ENCODE measurements at regions not wholly inside any gene's neighbourhood (a gene's known extent, or its start where the extent isn't known, plus 50 kb on each side); places are given as distances from the start of the nearest gene placed in this dataset.

- Histone ChIP-seq H3K27ac (no peak overlapping the region), H3K4me3 (no peak overlapping the region), H3K36me3 (no peaks in the 10 kb centered on the region), H3K4me1 (ENCODE audit: insufficient read depth) (no peaks in the 10 kb centered on the region), H3K27me3 (no peaks in the 10 kb centered on the region), H3K9me3 (no peaks in the 10 kb centered on the region)
- WGBS, 3 donors: 21 to 27% (median 24%) methylated on average over 8 of the region's 8 CpGs
- no peak for DNase-seq
- intact Hi-C loops (cut with DNase I): no loop called here
- TF ChIP-seq CTCF (IDR thresholded peaks at IDR 0.05) (no peak), POLR2A (IDR thresholded peaks at IDR 0.05) (no peak), EP300 (IDR thresholded peaks at IDR 0.05) (no peak)
Measured at GRCh38 chr14:30450631-30451545, 108.1 kb upstream of the G2E3 start.

GRCh38 chr14:30456296-30456695 is 102.7 kb upstream of the G2E3 start:
- H3K27me3 ChIP-seq: no peaks in the 10 kb centered on the region
- H3K27ac ChIP-seq: no peak overlapping the region
- H3K4me3 ChIP-seq: no peak overlapping the region
- 85% methylated on average over 2 of the region's 2 CpGs for whole genome bisulfite sequencing, 3 donors
- intact Hi-C loops (cut with DNase I): no loop called here
- H3K4me1 ChIP-seq (ENCODE audit: insufficient read depth): no peaks in the 10 kb centered on the region
- no peak for DNase-seq
- H3K9me3 ChIP-seq: no peaks in the 10 kb centered on the region
- TF ChIP-seq EP300 (IDR thresholded peaks at IDR 0.05): no peak
- no peak for TF ChIP-seq POLR2A (IDR thresholded peaks at IDR 0.05)
- no peak for TF ChIP-seq CTCF (IDR thresholded peaks at IDR 0.05)
- no peaks in the 10 kb centered on the region for H3K36me3 ChIP-seq

- Histone ChIP-seq H3K27me3 (no peaks in the 10 kb centered on the region), H3K27ac (no peak overlapping the region), H3K36me3 (no peaks in the 10 kb centered on the region), H3K4me3 (no peak overlapping the region), H3K9me3 (no peaks in the 10 kb centered on the region), H3K4me1 (ENCODE audit: insufficient read depth) (no peaks in the 10 kb centered on the region)
- intact Hi-C loops (cut with DNase I): no loop called here
- TF ChIP-seq CTCF (IDR thresholded peaks at IDR 0.05) (no peak), EP300 (IDR thresholded peaks at IDR 0.05) (no peak), POLR2A (IDR thresholded peaks at IDR 0.05) (no peak)
- no peak for DNase-seq
- 62 to 85% (median 76%) methylated on average over 3 of the region's 3 CpGs for WGBS, 3 donors
Measured at GRCh38 chr14:30462358-30462757, 96.6 kb upstream of the G2E3 start.

GRCh38 chr14:30464481-30464880 is 94.5 kb upstream of the G2E3 start:
- intact Hi-C loops (cut with DNase I): no loop called here
- no peak for DNase-seq
- 81 to 92% (median 88%) methylated on average over 1 of the region's 1 CpG for whole genome bisulfite sequencing, 3 donors
- Histone ChIP-seq H3K9me3 (no peaks in the 10 kb centered on the region), H3K4me3 (no peak overlapping the region), H3K27me3 (no peaks in the 10 kb centered on the region), H3K27ac (no peak overlapping the region), H3K4me1 (ENCODE audit: insufficient read depth) (no peaks in the 10 kb centered on the region), H3K36me3 (no peaks in the 10 kb centered on the region)
- TF ChIP-seq EP300 (IDR thresholded peaks at IDR 0.05) (no peak), POLR2A (IDR thresholded peaks at IDR 0.05) (no peak)

GRCh38 chr14:30468354-30468753 is 90.6 kb upstream of the G2E3 start:
- intact Hi-C loops (cut with DNase I): no loop called here
- 81 to 83% (median 81%) methylated on average over 4 of the region's 4 CpGs for WGBS, 3 donors
- Histone ChIP-seq H3K27me3 (no peaks in the 10 kb centered on the region), H3K27ac (no peak overlapping the region), H3K4me1 (ENCODE audit: insufficient read depth) (no peaks in the 10 kb centered on the region), H3K9me3 (no peaks in the 10 kb centered on the region), H3K36me3 (no peaks in the 10 kb centered on the region), H3K4me3 (no peak overlapping the region)
- no peak for DNase-seq
- TF ChIP-seq CTCF (IDR thresholded peaks at IDR 0.05): no peak
- no peak for TF ChIP-seq POLR2A (IDR thresholded peaks at IDR 0.05)
- no peak for TF ChIP-seq EP300 (IDR thresholded peaks at IDR 0.05)

All from ovary (tissue), 7 donors.